Liver (tissue), 3 donors: ENCODE measurements at regions not wholly inside any gene's neighbourhood (a gene's known extent, or its start where the extent isn't known, plus 50 kb on each side); places are given as distances from the start of the nearest gene placed in this dataset.

Source experiments
- EGR1 ChIP-seq, 2 donors: IDR thresholded peaks; 2 replicates each; pipeline ENCODE4 v1.6.1; 2016 to 2018; ENCODE audit warnings: antibody characterized with exemption in 2 of 2, low read depth in 2 of 2
- JUND ChIP-seq, 2 donors: IDR thresholded peaks; 2 replicates each; pipeline ENCODE4 v1.6.1; 2016; ENCODE audit warnings: antibody characterized with exemption in 2 of 2
- RAD21 ChIP-seq, 2 donors: IDR thresholded peaks; 2 replicates each; pipeline ENCODE4 v1.6.1; 2016; ENCODE audit warnings: antibody characterized with exemption in 2 of 2, mild to moderate bottlenecking in 2 of 2
- RXRA ChIP-seq, 2 donors: IDR thresholded peaks; 2 replicates each; pipeline ENCODE4 v1.6.1; 2017 to 2018; ENCODE audit warnings: antibody characterized with exemption in 2 of 2, mild to moderate bottlenecking in 1 of 2
- SP1 ChIP-seq: IDR thresholded peaks from 2 replicates; pipeline ENCODE4 v1.6.1; 2018; ENCODE audit warnings: antibody characterized with exemption, mild to moderate bottlenecking
- TAF1 ChIP-seq: conservative IDR thresholded peaks from 2 replicates; pipeline ENCODE4 v1.6.1; 2016; ENCODE audit warnings: antibody characterized with exemption, mild to moderate bottlenecking
- YY1 ChIP-seq: IDR thresholded peaks from 2 replicates; pipeline ENCODE4 v1.6.1; 2016; ENCODE audit warnings: antibody characterized with exemption, mild to moderate bottlenecking
- TF ChIP-seq, protein P1 (sequence below): fragments of 150-350 bp; IDR thresholded peaks from 2 replicates; pipeline ENCODE4 v1.5.1; 2017; ENCODE audit warnings: improper control_type of control experiment, low read depth, low read length; ENCODE audit not compliant: missing input control
- TF ChIP-seq, protein P2 (sequence below): IDR thresholded peaks from 2 replicates; pipeline ENCODE4 v1.6.1; 2016; ENCODE audit warnings: antibody characterized with exemption, mild to moderate bottlenecking
- TF ChIP-seq, protein P3 (sequence below): IDR thresholded peaks from 2 replicates; pipeline ENCODE4 v1.6.1; 2016; ENCODE audit warnings: antibody characterized with exemption
- TF ChIP-seq, protein P4 (sequence below): IDR thresholded peaks from 2 replicates; pipeline ENCODE4 v1.6.1; 2016; ENCODE audit warnings: antibody characterized with exemption
- donor health status: healthy.
- donor health status: healthy.

DNA sequence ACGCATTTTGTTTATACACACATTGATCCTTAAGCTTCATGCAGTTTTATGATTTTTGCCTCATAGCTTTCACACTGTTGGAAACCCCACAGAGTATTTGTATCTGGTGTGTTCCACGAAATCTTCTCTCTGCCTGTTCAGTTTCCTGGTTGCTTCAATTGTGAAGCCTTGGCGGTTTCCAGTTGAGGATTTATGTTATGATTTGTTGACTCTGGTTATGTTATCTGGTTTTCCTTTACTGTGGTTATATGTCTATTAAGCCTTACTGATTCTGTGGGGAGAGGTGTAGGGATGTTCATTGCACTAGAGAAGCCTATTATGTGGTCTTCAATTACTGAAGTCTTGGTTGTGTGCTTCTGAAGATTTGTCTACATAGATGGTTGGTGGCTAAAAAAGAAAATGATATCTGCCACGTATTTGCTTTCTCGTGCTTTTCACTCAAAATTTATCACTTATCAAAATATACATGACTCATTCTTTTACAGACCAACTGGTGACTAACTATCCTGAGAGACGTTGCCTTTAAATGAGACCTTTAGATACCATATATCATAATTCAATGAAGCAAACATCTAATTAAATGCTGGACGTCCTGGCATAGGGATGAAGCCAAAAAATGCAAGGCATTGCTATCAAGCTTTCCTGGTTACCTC is 488.0 kb upstream of the B3GALT2 start:
- TF ChIP-seq, protein P1, sequence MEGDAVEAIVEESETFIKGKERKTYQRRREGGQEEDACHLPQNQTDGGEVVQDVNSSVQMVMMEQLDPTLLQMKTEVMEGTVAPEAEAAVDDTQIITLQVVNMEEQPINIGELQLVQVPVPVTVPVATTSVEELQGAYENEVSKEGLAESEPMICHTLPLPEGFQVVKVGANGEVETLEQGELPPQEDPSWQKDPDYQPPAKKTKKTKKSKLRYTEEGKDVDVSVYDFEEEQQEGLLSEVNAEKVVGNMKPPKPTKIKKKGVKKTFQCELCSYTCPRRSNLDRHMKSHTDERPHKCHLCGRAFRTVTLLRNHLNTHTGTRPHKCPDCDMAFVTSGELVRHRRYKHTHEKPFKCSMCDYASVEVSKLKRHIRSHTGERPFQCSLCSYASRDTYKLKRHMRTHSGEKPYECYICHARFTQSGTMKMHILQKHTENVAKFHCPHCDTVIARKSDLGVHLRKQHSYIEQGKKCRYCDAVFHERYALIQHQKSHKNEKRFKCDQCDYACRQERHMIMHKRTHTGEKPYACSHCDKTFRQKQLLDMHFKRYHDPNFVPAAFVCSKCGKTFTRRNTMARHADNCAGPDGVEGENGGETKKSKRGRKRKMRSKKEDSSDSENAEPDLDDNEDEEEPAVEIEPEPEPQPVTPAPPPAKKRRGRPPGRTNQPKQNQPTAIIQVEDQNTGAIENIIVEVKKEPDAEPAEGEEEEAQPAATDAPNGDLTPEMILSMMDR = no peak
- TF ChIP-seq TAF1 = no peak
- TF ChIP-seq YY1 = no peak
- TF ChIP-seq, protein P2, sequence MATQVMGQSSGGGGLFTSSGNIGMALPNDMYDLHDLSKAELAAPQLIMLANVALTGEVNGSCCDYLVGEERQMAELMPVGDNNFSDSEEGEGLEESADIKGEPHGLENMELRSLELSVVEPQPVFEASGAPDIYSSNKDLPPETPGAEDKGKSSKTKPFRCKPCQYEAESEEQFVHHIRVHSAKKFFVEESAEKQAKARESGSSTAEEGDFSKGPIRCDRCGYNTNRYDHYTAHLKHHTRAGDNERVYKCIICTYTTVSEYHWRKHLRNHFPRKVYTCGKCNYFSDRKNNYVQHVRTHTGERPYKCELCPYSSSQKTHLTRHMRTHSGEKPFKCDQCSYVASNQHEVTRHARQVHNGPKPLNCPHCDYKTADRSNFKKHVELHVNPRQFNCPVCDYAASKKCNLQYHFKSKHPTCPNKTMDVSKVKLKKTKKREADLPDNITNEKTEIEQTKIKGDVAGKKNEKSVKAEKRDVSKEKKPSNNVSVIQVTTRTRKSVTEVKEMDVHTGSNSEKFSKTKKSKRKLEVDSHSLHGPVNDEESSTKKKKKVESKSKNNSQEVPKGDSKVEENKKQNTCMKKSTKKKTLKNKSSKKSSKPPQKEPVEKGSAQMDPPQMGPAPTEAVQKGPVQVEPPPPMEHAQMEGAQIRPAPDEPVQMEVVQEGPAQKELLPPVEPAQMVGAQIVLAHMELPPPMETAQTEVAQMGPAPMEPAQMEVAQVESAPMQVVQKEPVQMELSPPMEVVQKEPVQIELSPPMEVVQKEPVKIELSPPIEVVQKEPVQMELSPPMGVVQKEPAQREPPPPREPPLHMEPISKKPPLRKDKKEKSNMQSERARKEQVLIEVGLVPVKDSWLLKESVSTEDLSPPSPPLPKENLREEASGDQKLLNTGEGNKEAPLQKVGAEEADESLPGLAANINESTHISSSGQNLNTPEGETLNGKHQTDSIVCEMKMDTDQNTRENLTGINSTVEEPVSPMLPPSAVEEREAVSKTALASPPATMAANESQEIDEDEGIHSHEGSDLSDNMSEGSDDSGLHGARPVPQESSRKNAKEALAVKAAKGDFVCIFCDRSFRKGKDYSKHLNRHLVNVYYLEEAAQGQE = no peak
- TF ChIP-seq SP1 = no peak
- no peak for TF ChIP-seq EGR1 (IDR thresholded peaks at IDR 0.05; ENCODE audit: low read depth in 2 of 2)
- TF ChIP-seq, protein P3, sequence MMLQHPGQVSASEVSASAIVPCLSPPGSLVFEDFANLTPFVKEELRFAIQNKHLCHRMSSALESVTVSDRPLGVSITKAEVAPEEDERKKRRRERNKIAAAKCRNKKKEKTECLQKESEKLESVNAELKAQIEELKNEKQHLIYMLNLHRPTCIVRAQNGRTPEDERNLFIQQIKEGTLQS = no peak
- TF ChIP-seq, protein P4, sequence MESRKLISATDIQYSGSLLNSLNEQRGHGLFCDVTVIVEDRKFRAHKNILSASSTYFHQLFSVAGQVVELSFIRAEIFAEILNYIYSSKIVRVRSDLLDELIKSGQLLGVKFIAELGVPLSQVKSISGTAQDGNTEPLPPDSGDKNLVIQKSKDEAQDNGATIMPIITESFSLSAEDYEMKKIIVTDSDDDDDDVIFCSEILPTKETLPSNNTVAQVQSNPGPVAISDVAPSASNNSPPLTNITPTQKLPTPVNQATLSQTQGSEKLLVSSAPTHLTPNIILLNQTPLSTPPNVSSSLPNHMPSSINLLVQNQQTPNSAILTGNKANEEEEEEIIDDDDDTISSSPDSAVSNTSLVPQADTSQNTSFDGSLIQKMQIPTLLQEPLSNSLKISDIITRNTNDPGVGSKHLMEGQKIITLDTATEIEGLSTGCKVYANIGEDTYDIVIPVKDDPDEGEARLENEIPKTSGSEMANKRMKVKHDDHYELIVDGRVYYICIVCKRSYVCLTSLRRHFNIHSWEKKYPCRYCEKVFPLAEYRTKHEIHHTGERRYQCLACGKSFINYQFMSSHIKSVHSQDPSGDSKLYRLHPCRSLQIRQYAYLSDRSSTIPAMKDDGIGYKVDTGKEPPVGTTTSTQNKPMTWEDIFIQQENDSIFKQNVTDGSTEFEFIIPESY = no peak
- no peak for TF ChIP-seq RAD21 (IDR thresholded peaks at IDR 0.05)
- TF ChIP-seq JUND (IDR thresholded peaks at IDR 0.05) = no peak
- no peak for TF ChIP-seq RXRA (IDR thresholded peaks at IDR 0.05)
